H1 (cell line): ENCODE measurements at regions not wholly inside any gene's neighbourhood (a gene's known extent, or its start where the extent isn't known, plus 50 kb on each side); places are given as distances from the start of the nearest gene placed in this dataset.
A peak's percentile ranks its signal among the peaks of the same experiment; 100 is the strongest.

Source experiments
- CTCF ChIA-PET: fragments of 300-600 bp; sonication (Branson Sonifier 250); formaldehyde crosslinking; loops from one replicate; lab custom pipeline; 2021; ENCODE audit not compliant: partially characterized antibody; lab: Charles Lee
- POLR2A ChIA-PET: fragments of 300-600 bp; sonication (Branson Sonifier 250); formaldehyde crosslinking; loops from one replicate; lab custom pipeline; 2021; ENCODE audit warnings: inconsistent platforms; ENCODE audit not compliant: partially characterized antibody; lab: Charles Lee
- DNase-seq, 2 experiments: peaks; one replicate each; pipeline versions ENCODE4 v3.0.0 to v3.0.0-alpha.2; 2010 to 2022; ENCODE audit warnings: low spot score in 2 of 2, low read depth in 1 of 2, mixed read lengths in 1 of 2
- FAIRE-seq: peaks from 2 replicates; lab custom pipeline; 2011; peaks lifted over from hg19 to GRCh38; lab: Jason Lieb, UNC
- H2AFZ ChIP-seq: 2 replicates; pipeline ENCODE4 v1.8.1; 2012; ENCODE audit warnings: low read length, inconsistent platforms
- H2AK5ac ChIP-seq: 2 replicates; pipeline ENCODE4 v1.6.1; 2013; ENCODE audit warnings: low read depth, low read length
- H2BK120ac ChIP-seq: replicated peaks from 2 replicates; pipeline ENCODE3; 2013; ENCODE audit warnings: low read depth, low read length, inconsistent platforms
- H2BK12ac ChIP-seq: 2 replicates; pipeline ENCODE4 v1.6.1; 2013; ENCODE audit warnings: low read depth, low read length
- H2BK15ac ChIP-seq: 2 replicates; pipeline ENCODE4 v1.6.1; 2013; ENCODE audit warnings: low read length
- H2BK20ac ChIP-seq: 2 replicates; pipeline ENCODE4 v1.6.1; 2013; ENCODE audit warnings: low read length
- H2BK5ac ChIP-seq: 2 replicates; pipeline ENCODE4 v1.6.1; 2013; ENCODE audit warnings: low read depth, low read length
- H3K14ac ChIP-seq: 2 replicates; pipeline ENCODE4 v1.6.1; 2013; ENCODE audit warnings: inconsistent platforms; ENCODE audit not compliant: insufficient read length
- H3K18ac ChIP-seq: 2 replicates; pipeline ENCODE4 v1.6.1; 2013; ENCODE audit warnings: low read length; ENCODE audit errors: extremely low read depth
- H3K23ac ChIP-seq: 2 replicates; pipeline ENCODE4 v1.6.1; 2013; ENCODE audit warnings: inconsistent platforms; ENCODE audit not compliant: insufficient read length
- H3K23me2 ChIP-seq: 2 replicates; pipeline ENCODE4 v1.6.1; 2013; ENCODE audit warnings: low read depth, low read length
- H3K27ac ChIP-seq: 2 replicates; pipeline ENCODE4 v1.6.1; 2011; ENCODE audit warnings: low read depth, low read length, inconsistent platforms
- H3K27me3 ChIP-seq, 4 experiments: replicated peaks in 1 of 4; 1 replicate in 1 of 4; 2 replicates in 3 of 4; pipeline versions ENCODE4 v1.6.1 to v1.8.1; 2011 to 2013; ENCODE audit warnings: low read length in 3 of 4, mild to moderate bottlenecking in 3 of 4, inconsistent platforms in 2 of 4, mixed read lengths in 2 of 4, moderate library complexity in 1 of 4; ENCODE audit not compliant: control insufficient read depth in 3 of 4, insufficient read depth in 3 of 4; ENCODE audit errors: extremely low read depth in 1 of 4
- H3K36me3 ChIP-seq, 4 experiments: 2 replicates each; pipeline versions ENCODE4 v1.6.1 to v1.8.1; 2011 to 2013; ENCODE audit warnings: mild to moderate bottlenecking in 4 of 4, low read length in 3 of 4, moderate library complexity in 2 of 4, control low read depth in 1 of 4, inconsistent platforms in 1 of 4; ENCODE audit not compliant: insufficient read depth in 4 of 4, control insufficient read depth in 2 of 4
- H3K4ac ChIP-seq: replicated peaks from 2 replicates; pipeline ENCODE3; 2013; ENCODE audit warnings: low read length, low read depth, mixed read lengths, inconsistent platforms; ENCODE audit not compliant: insufficient read length
- H3K4me1 ChIP-seq, 4 experiments: replicated peaks in 1 of 4; 1 replicate in 1 of 4; 2 replicates in 3 of 4; pipeline versions ENCODE4 v1.6.1 to v1.8.1; 2011 to 2013; ENCODE audit warnings: low read length in 3 of 4, inconsistent platforms in 2 of 4, mixed read lengths in 1 of 4; ENCODE audit not compliant: insufficient read depth in 4 of 4, control insufficient read depth in 3 of 4
- H3K4me2 ChIP-seq, 2 experiments: 2 replicates each; pipeline versions ENCODE4 v1.6.1 to v1.8.1; 2011 to 2013; ENCODE audit warnings: low read depth in 2 of 2, low read length in 2 of 2, control low read depth in 1 of 2, inconsistent platforms in 1 of 2, mild to moderate bottlenecking in 1 of 2; ENCODE audit not compliant: insufficient read depth in 1 of 2
- H3K4me3 ChIP-seq, 4 experiments: fragments of 200-600, 300-600 bp in 1 of 4; sonication (generic), shearing (Covaris generic), sonication (Bioruptor Twin) in 1 of 4; 2 replicates each; pipeline versions ENCODE4 v1.5.1 to v1.8.1; 2011 to 2016; ENCODE audit warnings: low read length in 4 of 4, low read depth in 3 of 4, control low read depth in 2 of 4, inconsistent platforms in 2 of 4, mild to moderate bottlenecking in 2 of 4, mixed read lengths in 1 of 4, moderate library complexity in 1 of 4; ENCODE audit not compliant: insufficient read depth in 2 of 4; ENCODE audit errors: extremely low read depth in 1 of 4
- H3K56ac ChIP-seq: replicated peaks from 2 replicates; pipeline ENCODE3; 2013; ENCODE audit warnings: low read depth, mild to moderate bottlenecking, mixed read lengths, low read length, inconsistent platforms; ENCODE audit not compliant: insufficient read length
- H3K79me1 ChIP-seq: 2 replicates; pipeline ENCODE4 v1.6.1; 2013; ENCODE audit warnings: low read depth, low read length, control low read depth
- H3K79me2 ChIP-seq, 2 experiments: 2 replicates each; pipeline versions ENCODE4 v1.6.1 to v1.8.1; 2012 to 2013; ENCODE audit warnings: low read length in 2 of 2, mild to moderate bottlenecking in 2 of 2, inconsistent platforms in 1 of 2; ENCODE audit not compliant: insufficient read depth in 2 of 2, control insufficient read depth in 1 of 2
- H3K9ac ChIP-seq, 4 experiments: replicated peaks in 1 of 4; 1 replicate in 1 of 4; 2 replicates in 3 of 4; pipeline versions ENCODE4 v1.6.1 to v1.8.1; 2011 to 2013; ENCODE audit warnings: low read depth in 3 of 4, low read length in 3 of 4, control low read depth in 2 of 4, mild to moderate bottlenecking in 2 of 4, moderate library complexity in 2 of 4, inconsistent platforms in 1 of 4; ENCODE audit errors: extremely low read depth in 1 of 4
- H3K9me3 ChIP-seq, 2 experiments: 2 replicates each; pipeline versions ENCODE4 v1.6.1 to v1.8.1; 2012 to 2013; ENCODE audit warnings: mild to moderate bottlenecking in 2 of 2, moderate library complexity in 2 of 2, control low read depth in 1 of 2, inconsistent platforms in 1 of 2, low read depth in 1 of 2, low read length in 1 of 2, mixed read lengths in 1 of 2; ENCODE audit not compliant: insufficient read depth in 2 of 2
- H4K20me1 ChIP-seq, 2 experiments: replicated peaks in 1 of 2; 2 replicates each; pipeline versions ENCODE3 to v1.8.1; 2011 to 2013; ENCODE audit warnings: inconsistent platforms in 2 of 2, low read length in 2 of 2, mild to moderate bottlenecking in 1 of 2; ENCODE audit not compliant: insufficient read depth in 2 of 2, control insufficient read depth in 1 of 2
- H4K5ac ChIP-seq: 2 replicates; pipeline ENCODE4 v1.6.1; 2013; ENCODE audit warnings: low read length, low read depth, mixed read lengths, inconsistent platforms; ENCODE audit not compliant: insufficient read length
- H4K8ac ChIP-seq: 2 replicates; pipeline ENCODE4 v1.8.0; 2013; ENCODE audit warnings: mild to moderate bottlenecking, moderate library complexity, low read length, inconsistent platforms; ENCODE audit not compliant: insufficient read depth; ENCODE audit errors: extremely low read depth
- H4K91ac ChIP-seq: replicated peaks from 2 replicates; pipeline ENCODE3; 2013; ENCODE audit warnings: low read length, mixed read lengths, inconsistent platforms; ENCODE audit not compliant: insufficient read length
- CREB1 ChIP-seq: IDR thresholded peaks from 2 replicates; pipeline ENCODE4 v1.6.1; 2012; ENCODE audit warnings: inconsistent platforms
- HDAC2 ChIP-seq, 2 experiments: fragments of 300-600 bp in 1 of 2; sonication (generic) in 1 of 2; IDR thresholded peaks; 2 replicates each; pipeline ENCODE4 v1.6.1; 2011 to 2012; ENCODE audit warnings: low read depth in 2 of 2, low read length in 2 of 2, mild to moderate bottlenecking in 2 of 2, moderate library complexity in 2 of 2, borderline replicate concordance in 1 of 2, inconsistent platforms in 1 of 2
- KDM4A ChIP-seq: IDR thresholded peaks from one replicate; pipeline ENCODE4 v1.7.1; 2012; ENCODE audit warnings: low read depth, mild to moderate bottlenecking, moderate library complexity, low read length, inconsistent platforms; ENCODE audit not compliant: severe bottlenecking
- SP1 ChIP-seq: IDR thresholded peaks from 2 replicates; pipeline ENCODE4 v1.6.1; 2011; ENCODE audit warnings: low read depth, low read length
- SP2 ChIP-seq: IDR thresholded peaks from 2 replicates; pipeline ENCODE4 v1.6.1; 2012; ENCODE audit warnings: mild to moderate bottlenecking, low read length, inconsistent platforms
- WGBS, 2 experiments: shearing (Covaris generic) in 1 of 2; methylation state at CpG; one replicate each; pipeline versions ENCODE4 v1.1.6 to v1.1.7; 2013 to 2015; ENCODE audit warnings: low lambda C conversion rate in 2 of 2, mixed read lengths in 2 of 2, inconsistent platforms in 1 of 2, low coverage in 1 of 2, missing lambda C conversion rate in 1 of 2; ENCODE audit not compliant: insufficient replicate concordance in 2 of 2, insufficient coverage in 1 of 2, insufficient read length in 1 of 2; ENCODE audit errors: extremely low coverage in 1 of 2, missing lambda C conversion rate in 1 of 2; 5-methylcytosine and 5-hydroxymethylcytosine counted together

DNA sequence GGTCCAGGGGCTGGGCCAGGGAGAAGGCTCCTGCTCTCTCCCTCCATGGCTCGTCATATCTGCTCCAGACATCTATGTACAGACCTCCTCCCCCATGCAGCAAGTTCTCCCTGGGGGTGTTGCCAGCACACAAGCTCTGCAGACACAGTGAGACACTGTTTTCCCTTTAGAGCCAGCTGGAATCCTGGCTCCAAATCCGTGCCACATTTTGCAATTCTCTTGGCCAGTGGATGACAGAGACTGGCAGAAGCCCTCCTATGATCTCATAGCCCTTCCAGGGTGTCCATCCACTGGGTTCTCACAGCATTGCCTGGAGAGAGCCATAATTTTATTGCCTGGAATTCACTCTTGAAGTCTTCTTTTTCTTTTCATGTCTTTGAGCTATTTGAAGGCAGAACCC is 203.9 kb downstream of the TLE3 start:
- no peak overlapping the region for H3K56ac ChIP-seq
- FAIRE-seq = no peak
- H2BK20ac ChIP-seq = no peak overlapping the region
- 0 out of 2 replicates have a peak overlapping the region, but pooled peaks have one; percentile 26 for H2AFZ ChIP-seq
- no peaks in the 10 kb centered on the region for H3K23me2 ChIP-seq
- no peak overlapping the region for H4K91ac ChIP-seq
- H3K14ac ChIP-seq = no peak overlapping the region
- H3K36me3 ChIP-seq = no peaks in the 10 kb centered on the region
- H2AK5ac ChIP-seq = no peak overlapping the region
- H3K79me2 ChIP-seq = no peaks in the 10 kb centered on the region
- H4K8ac ChIP-seq = no peak overlapping the region
- whole genome bisulfite sequencing, 2 experiments = 66% methylated on average over 2 of the region's 2 CpGs; no CpG with 5 or more reads in 1 of the 2 experiments
- POLR2A ChIA-PET = interaction anchor here (1.0 kb wide), 1 partner anchor 196 kb away, joined by 3 read pairs; no protein-coding TSS in a partner anchor
- H2BK120ac ChIP-seq = no peak overlapping the region
- no peaks in the 10 kb centered on the region for H3K9me3 ChIP-seq
- no peaks in the 10 kb centered on the region for H3K79me1 ChIP-seq
- no peak overlapping the region for H2BK5ac ChIP-seq
- H3K9ac ChIP-seq = no peak overlapping the region
- no peak overlapping the region for H2BK15ac ChIP-seq
- H3K27me3 ChIP-seq = no peaks in the 10 kb centered on the region
- no peak overlapping the region for H3K4me3 ChIP-seq
- TF ChIP-seq SP2 (no peak), HDAC2 (IDR thresholded peaks at IDR 0.05; ENCODE audit: borderline replicate concordance in 1 of 2, low read depth in 2 of 2, low read length in 2 of 2) (no peak), SP1 (peak; percentile 79), KDM4A (no peak), CREB1 (0 out of 2 replicates have a peak, but pooled peaks have one; percentile 27)
- TF ChIP-seq, all 59 proteins: peak for 2
- Histone ChIP-seq H3K23ac (no peak overlapping the region), H3K27ac (no peak overlapping the region), H4K5ac (no peak overlapping the region), H3K4me1 (no peaks in the 10 kb centered on the region), H3K4ac (no peak overlapping the region), H2BK12ac (no peak overlapping the region), H3K18ac (no peak overlapping the region), H4K20me1 (no peaks in the 10 kb centered on the region), H3K4me2 (no peak overlapping the region)
- CTCF ChIA-PET = interaction anchor here (0.8 to 1.5 kb wide), 4 partner anchors 11 to 130 kb away, joined by 3 to 5 read pairs (median 4); no protein-coding TSS in a partner anchor
- peak in 1 of 2 experiments; percentile 57 for DNase-seq
